HG02943 (cell line): ENCODE measurements at regions not wholly inside any gene's neighbourhood (a gene's known extent, or its start where the extent isn't known, plus 50 kb on each side); places are given as distances from the start of the nearest gene placed in this dataset.
"Not testable (repeated sequence)": the region's sequence is repeated elsewhere in the genome, so short reads cannot be mapped to it uniquely, and the experiment has no call there.

Experiments used
- ATAC-seq: cut with Tn5 transposase; IDR thresholded peaks from one replicate; pipeline ENCODE4 v1.9.1; 2021; ENCODE audit warnings: mild to moderate bottlenecking, low read depth, moderate library complexity; ENCODE audit not compliant: unreplicated experiment

GRCh38 chr16:66036793-66037715 is 329.4 kb upstream of the CDH5 start:
- ATAC-seq: no peak

- no peak for ATAC-seq
Observed at GRCh38 chr16:66036184-66036583, 330.3 kb upstream of the CDH5 start.

GRCh38 chr16:66035096-66035495 is 331.4 kb upstream of the CDH5 start:
- no peak for ATAC-seq

GRCh38 chr16:66032841-66033240 is 333.6 kb upstream of the CDH5 start:
- ATAC-seq: no peak

- no peak for ATAC-seq
Observed at GRCh38 chr16:66030036-66030435, 336.5 kb upstream of the CDH5 start.

GRCh38 chr16:66028510-66029216 is 337.8 kb upstream of the CDH5 start:
- no peak for ATAC-seq

GRCh38 chr16:66026787-66027330 is 339.6 kb upstream of the CDH5 start:
- ATAC-seq: no peak

GRCh38 chr16:66026211-66026610 is 340.3 kb upstream of the CDH5 start:
- no peak for ATAC-seq

- ATAC-seq: no peak
Observed at GRCh38 chr16:66025751-66026150, 340.7 kb upstream of the CDH5 start.

GRCh38 chr16:66024567-66024966 is 341.9 kb upstream of the CDH5 start:
- ATAC-seq: not testable (repeated sequence)

GRCh38 chr16:66023481-66023880 is 343.0 kb upstream of the CDH5 start:
- no peak for ATAC-seq

GRCh38 chr16:66020642-66021041 is 345.8 kb upstream of the CDH5 start:
- no peak for ATAC-seq

- ATAC-seq: no peak
Observed at GRCh38 chr16:66020046-66020445, 346.4 kb upstream of the CDH5 start.

GRCh38 chr16:66019502-66019901 is 347.0 kb upstream of the CDH5 start:
- not testable (repeated sequence) for ATAC-seq

- ATAC-seq: no peak
Observed at GRCh38 chr16:66014221-66014620, 352.3 kb upstream of the CDH5 start.

- no peak for ATAC-seq
Observed at GRCh38 chr16:66013486-66013885, 353.0 kb upstream of the CDH5 start.

- no peak for ATAC-seq
Observed at GRCh38 chr16:66008136-66008535, 358.4 kb upstream of the CDH5 start.

GRCh38 chr16:66007717-66008116 is 358.8 kb upstream of the CDH5 start:
- ATAC-seq: no peak

GRCh38 chr16:66006485-66006884 is 360.0 kb upstream of the CDH5 start:
- no peak for ATAC-seq

GRCh38 chr16:66004699-66005098 is 361.8 kb upstream of the CDH5 start:
- ATAC-seq: no peak

GRCh38 chr16:66003201-66003600 is 363.3 kb upstream of the CDH5 start:
- ATAC-seq: no peak
